DND-41 (cell line): ENCODE measurements at regions not wholly inside any gene's neighbourhood (a gene's known extent, or its start where the extent isn't known, plus 50 kb on each side); places are given as distances from the start of the nearest gene placed in this dataset.

Source experiments
- CTCF ChIP-seq: IDR thresholded peaks from 2 replicates; pipeline ENCODE4 v1.5.1; 2012; ENCODE audit warnings: borderline replicate concordance, low read length, moderate library complexity, mild to moderate bottlenecking; ENCODE audit not compliant: poor library complexity, severe bottlenecking; ENCODE audit errors: extremely low read depth
- EZH2 ChIP-seq: IDR thresholded peaks from 3 replicates; pipeline ENCODE4 v1.6.1; 2012; ENCODE audit warnings: borderline replicate concordance, low read depth, mild to moderate bottlenecking, moderate library complexity, low read length, inconsistent platforms; ENCODE audit not compliant: severe bottlenecking

- TF ChIP-seq EZH2, result no peak
- no peak for TF ChIP-seq CTCF
Observed at GRCh38 chr13:78239714-78240113, 321.1 kb upstream of the EDNRB start.
